C4-2B (cell line): ENCODE measurements at regions not wholly inside any gene's neighbourhood (a gene's known extent, or its start where the extent isn't known, plus 50 kb on each side); places are given as distances from the start of the nearest gene placed in this dataset.

Experiments used
- H3K27ac ChIP-seq: fragments of 450-650 bp; 2 replicates; pipeline ENCODE4 v1.5.1; 2017
- CTCF ChIP-seq: fragments of 450-650 bp; conservative IDR thresholded peaks from 2 replicates; pipeline ENCODE4 v1.5.1; 2017; ENCODE audit warnings: mild to moderate bottlenecking
- ZFX ChIP-seq: fragments of 450-650 bp; IDR thresholded peaks from 2 replicates; pipeline ENCODE4 v1.6.1; 2017

GRCh38 chr1:81499487-81499886, 301.2 kb upstream of the ADGRL2 start:
- TF ChIP-seq ZFX (no peak), CTCF (no peak)
- H3K27ac ChIP-seq, result no peak overlapping the region

GRCh38 chr1:81498471-81499462, 302.0 kb upstream of the ADGRL2 start:
- no peak overlapping the region for H3K27ac ChIP-seq
- peak; percentile 31 for TF ChIP-seq CTCF
- no peak for TF ChIP-seq ZFX

GRCh38 chr1:81496349-81496748, 304.4 kb upstream of the ADGRL2 start:
- no peak for TF ChIP-seq ZFX
- TF ChIP-seq CTCF, result no peak
- no peak overlapping the region for H3K27ac ChIP-seq

GRCh38 chr1:81493102-81493869, 307.4 kb upstream of the ADGRL2 start:
- H3K27ac ChIP-seq, result no peak overlapping the region
- no peak for TF ChIP-seq ZFX
- no peak for TF ChIP-seq CTCF

- no peak overlapping the region for H3K27ac ChIP-seq
- TF ChIP-seq CTCF, result no peak
- TF ChIP-seq ZFX, result no peak
Measured at GRCh38 chr1:81492628-81493027, 308.1 kb upstream of the ADGRL2 start.

GRCh38 chr1:81490614-81491013, 310.1 kb upstream of the ADGRL2 start:
- H3K27ac ChIP-seq, result no peak overlapping the region
- no peak for TF ChIP-seq ZFX
- no peak for TF ChIP-seq CTCF

- TF ChIP-seq ZFX (no peak), CTCF (no peak)
- H3K27ac ChIP-seq, result no peak overlapping the region
Measured at GRCh38 chr1:81489372-81489934, 311.3 kb upstream of the ADGRL2 start.
